Panc1 (cell line): ENCODE measurements at regions not wholly inside any gene's neighbourhood (a gene's known extent, or its start where the extent isn't known, plus 50 kb on each side); places are given as distances from the start of the nearest gene placed in this dataset.

Experiments used
- ATAC-seq: fragments of 200-7000 bp; cut with Tn5 transposase; 2 replicates; pipeline ENCODE4 v1.9.1; 2020; ENCODE audit warnings: mild to moderate bottlenecking, moderate library complexity
- BruUV-seq: library from RNA; stranded (reverse); fragments of 400-500 nt; replicated peaks from 2 replicates; lab custom pipeline; 2021; lab: Mats Ljungman, UMichigan
- CTCF ChIA-PET: fragments of 300-600 bp; sonication (Branson Sonifier 250); formaldehyde crosslinking; loops from one replicate; lab custom pipeline; 2022; ENCODE audit warnings: antibody characterized with exemption; lab: Charles Lee
- POLR2A ChIA-PET: fragments of 300-600 bp; sonication (Branson Sonifier 250); formaldehyde crosslinking; loops from one replicate; lab custom pipeline; 2022; ENCODE audit warnings: antibody characterized with exemption; lab: Charles Lee
- DNase-seq: peaks from one replicate; pipeline ENCODE4 v3.0.0-alpha.2; 2010; ENCODE audit warnings: low read depth, low spot score
- H3K27ac ChIP-seq: 2 replicates; pipeline ENCODE4 v1.5.1; 2011; ENCODE audit warnings: mild to moderate bottlenecking, low read length, inconsistent platforms
- H3K27me3 ChIP-seq: fragments of 200-500 bp; sonication (Bioruptor generic); 2 replicates; pipeline ENCODE4 v1.6.0; 2014; ENCODE audit warnings: low read length, inconsistent platforms; ENCODE audit not compliant: control insufficient read depth, insufficient read depth
- H3K36me3 ChIP-seq: fragments of 200-500 bp; sonication (Bioruptor generic); 2 replicates; pipeline ENCODE4 v1.5.1; 2014; ENCODE audit warnings: inconsistent platforms, mild to moderate bottlenecking, low read length, moderate library complexity; ENCODE audit not compliant: control insufficient read depth, insufficient read depth
- H3K4me1 ChIP-seq: 2 replicates; pipeline ENCODE4 v1.5.1; 2011; ENCODE audit warnings: inconsistent platforms, mild to moderate bottlenecking, low read length, moderate library complexity; ENCODE audit not compliant: control insufficient read depth, insufficient read depth
- H3K4me3 ChIP-seq, 2 experiments: 2 replicates each; pipeline ENCODE4 v1.5.1; 2011 to 2012; ENCODE audit warnings: low read depth in 2 of 2, low read length in 2 of 2, mild to moderate bottlenecking in 2 of 2, inconsistent platforms in 1 of 2, moderate library complexity in 1 of 2
- H3K9me3 ChIP-seq: fragments of 200-500 bp; sonication (Bioruptor generic); 2 replicates; pipeline ENCODE4 v1.5.1; 2014; ENCODE audit warnings: low read depth, mild to moderate bottlenecking, inconsistent platforms, low read length, moderate library complexity; ENCODE audit not compliant: control insufficient read depth, insufficient read depth
- POLR2AphosphoS5 ChIP-seq: IDR thresholded peaks from 2 replicates; pipeline ENCODE4 v1.6.1; 2012; ENCODE audit warnings: mild to moderate bottlenecking, low read depth, low read length, moderate library complexity
- SIN3A ChIP-seq: IDR thresholded peaks from 2 replicates; pipeline ENCODE4 v1.6.1; 2012; ENCODE audit warnings: low read depth, mild to moderate bottlenecking, low read length, moderate library complexity, borderline replicate concordance; ENCODE audit not compliant: insufficient read depth
- TCF7L2 ChIP-seq: IDR thresholded peaks from 2 replicates; pipeline ENCODE4 v1.6.1; 2011; ENCODE audit warnings: mild to moderate bottlenecking, low read depth, low read length, inconsistent platforms
- in situ Hi-C: cut with HindIII; loops from 2 replicates; pipeline ENCODE4 v1.10.0; 2016; ENCODE audit warnings: low sequenced_read_pairs, low pct_unique_long_range_greater_than_20kb
- intact Hi-C: fragments of 100-400 bp; cut with micrococcal nuclease; formaldehyde crosslinking; loops from one replicate; pipeline ENCODE4 v1.10.0; 2022; ENCODE audit not compliant: unreplicated experiment
- TF ChIP-seq, protein P1 (sequence below), 2 experiments: IDR thresholded peaks; 2 replicates each; pipeline ENCODE4 v1.6.1; 2011 to 2012; ENCODE audit warnings: low read depth in 2 of 2, control low read depth in 1 of 2, low read length in 1 of 2, mild to moderate bottlenecking in 1 of 2, moderate library complexity in 1 of 2; ENCODE audit not compliant: insufficient read depth in 1 of 2
- TF ChIP-seq, protein P2 (sequence below): fragments of 450-650 bp; IDR thresholded peaks from 2 replicates; pipeline ENCODE4 v1.5.1; 2017; ENCODE audit warnings: mild to moderate bottlenecking

DNA sequence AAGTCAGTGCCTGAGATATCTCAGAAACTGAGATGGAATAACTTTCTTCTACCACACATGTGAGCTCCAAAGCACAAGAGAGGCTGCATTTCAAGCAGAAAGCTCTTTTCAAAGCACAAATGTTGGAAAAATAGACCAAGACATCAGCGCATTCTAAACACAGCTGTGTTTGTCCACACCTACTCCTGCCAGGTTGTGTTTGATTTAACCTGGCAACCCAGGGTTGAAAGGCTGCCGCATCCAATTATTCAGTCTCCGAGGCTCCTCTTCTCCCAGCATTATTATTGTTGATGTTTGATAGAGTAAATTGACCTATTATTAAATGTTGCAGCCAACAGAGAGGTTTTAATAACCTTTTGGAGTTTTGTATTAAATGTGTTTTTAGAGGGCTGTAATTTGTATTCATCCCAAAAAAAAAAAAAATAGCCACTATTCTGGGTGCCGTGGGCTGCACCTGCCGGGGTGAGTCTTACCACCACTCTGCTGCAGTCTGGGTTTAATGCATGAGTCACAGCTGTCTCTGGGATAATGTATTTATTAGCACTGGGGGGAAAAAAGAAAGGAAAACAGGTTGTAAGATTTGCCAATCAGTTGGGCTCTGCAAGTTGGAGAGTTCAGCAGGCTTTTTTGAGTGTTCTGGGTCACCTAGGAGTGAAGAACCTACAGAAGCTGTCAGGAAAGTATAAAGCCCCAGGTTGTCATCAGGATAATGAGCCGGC is 105.2 kb upstream of the NOCT start:
- CTCF ChIA-PET, result interaction anchor here (0.7 kb wide), 1 partner anchor 720 kb away, joined by 3 read pairs; no protein-coding TSS in a partner anchor
- POLR2A ChIA-PET, result no interaction called here
- no TSS peak for BruUV-seq
- intact Hi-C loops, result no loop called here
- H3K4me3 ChIP-seq, result no peak overlapping the region
- ATAC-seq (no peak; the same call in 1 of the 2 replicates), DNase-seq (no peak)
- H3K27me3 ChIP-seq, result no peaks in the 10 kb centered on the region
- in situ Hi-C loops, result no loop called here
- no peaks in the 10 kb centered on the region for H3K9me3 ChIP-seq
- TF ChIP-seq TCF7L2 (no peak), POLR2AphosphoS5 (no peak), SIN3A (no peak)
- TF ChIP-seq, protein P1, sequence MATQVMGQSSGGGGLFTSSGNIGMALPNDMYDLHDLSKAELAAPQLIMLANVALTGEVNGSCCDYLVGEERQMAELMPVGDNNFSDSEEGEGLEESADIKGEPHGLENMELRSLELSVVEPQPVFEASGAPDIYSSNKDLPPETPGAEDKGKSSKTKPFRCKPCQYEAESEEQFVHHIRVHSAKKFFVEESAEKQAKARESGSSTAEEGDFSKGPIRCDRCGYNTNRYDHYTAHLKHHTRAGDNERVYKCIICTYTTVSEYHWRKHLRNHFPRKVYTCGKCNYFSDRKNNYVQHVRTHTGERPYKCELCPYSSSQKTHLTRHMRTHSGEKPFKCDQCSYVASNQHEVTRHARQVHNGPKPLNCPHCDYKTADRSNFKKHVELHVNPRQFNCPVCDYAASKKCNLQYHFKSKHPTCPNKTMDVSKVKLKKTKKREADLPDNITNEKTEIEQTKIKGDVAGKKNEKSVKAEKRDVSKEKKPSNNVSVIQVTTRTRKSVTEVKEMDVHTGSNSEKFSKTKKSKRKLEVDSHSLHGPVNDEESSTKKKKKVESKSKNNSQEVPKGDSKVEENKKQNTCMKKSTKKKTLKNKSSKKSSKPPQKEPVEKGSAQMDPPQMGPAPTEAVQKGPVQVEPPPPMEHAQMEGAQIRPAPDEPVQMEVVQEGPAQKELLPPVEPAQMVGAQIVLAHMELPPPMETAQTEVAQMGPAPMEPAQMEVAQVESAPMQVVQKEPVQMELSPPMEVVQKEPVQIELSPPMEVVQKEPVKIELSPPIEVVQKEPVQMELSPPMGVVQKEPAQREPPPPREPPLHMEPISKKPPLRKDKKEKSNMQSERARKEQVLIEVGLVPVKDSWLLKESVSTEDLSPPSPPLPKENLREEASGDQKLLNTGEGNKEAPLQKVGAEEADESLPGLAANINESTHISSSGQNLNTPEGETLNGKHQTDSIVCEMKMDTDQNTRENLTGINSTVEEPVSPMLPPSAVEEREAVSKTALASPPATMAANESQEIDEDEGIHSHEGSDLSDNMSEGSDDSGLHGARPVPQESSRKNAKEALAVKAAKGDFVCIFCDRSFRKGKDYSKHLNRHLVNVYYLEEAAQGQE (IDR thresholded peaks at IDR 0.05; ENCODE audit: insufficient read depth in 1 of 2, low read depth in 2 of 2, low read length in 1 of 2), result no peak
- TF ChIP-seq, protein P2, sequence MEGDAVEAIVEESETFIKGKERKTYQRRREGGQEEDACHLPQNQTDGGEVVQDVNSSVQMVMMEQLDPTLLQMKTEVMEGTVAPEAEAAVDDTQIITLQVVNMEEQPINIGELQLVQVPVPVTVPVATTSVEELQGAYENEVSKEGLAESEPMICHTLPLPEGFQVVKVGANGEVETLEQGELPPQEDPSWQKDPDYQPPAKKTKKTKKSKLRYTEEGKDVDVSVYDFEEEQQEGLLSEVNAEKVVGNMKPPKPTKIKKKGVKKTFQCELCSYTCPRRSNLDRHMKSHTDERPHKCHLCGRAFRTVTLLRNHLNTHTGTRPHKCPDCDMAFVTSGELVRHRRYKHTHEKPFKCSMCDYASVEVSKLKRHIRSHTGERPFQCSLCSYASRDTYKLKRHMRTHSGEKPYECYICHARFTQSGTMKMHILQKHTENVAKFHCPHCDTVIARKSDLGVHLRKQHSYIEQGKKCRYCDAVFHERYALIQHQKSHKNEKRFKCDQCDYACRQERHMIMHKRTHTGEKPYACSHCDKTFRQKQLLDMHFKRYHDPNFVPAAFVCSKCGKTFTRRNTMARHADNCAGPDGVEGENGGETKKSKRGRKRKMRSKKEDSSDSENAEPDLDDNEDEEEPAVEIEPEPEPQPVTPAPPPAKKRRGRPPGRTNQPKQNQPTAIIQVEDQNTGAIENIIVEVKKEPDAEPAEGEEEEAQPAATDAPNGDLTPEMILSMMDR, result no peak
- 0 out of 2 replicates have a peak, but pooled peaks cover 3% of the 10 kb centered on the region for H3K4me1 ChIP-seq
- H3K36me3 ChIP-seq, result no peaks in the 10 kb centered on the region
- H3K27ac ChIP-seq, result no peak overlapping the region

DNA sequence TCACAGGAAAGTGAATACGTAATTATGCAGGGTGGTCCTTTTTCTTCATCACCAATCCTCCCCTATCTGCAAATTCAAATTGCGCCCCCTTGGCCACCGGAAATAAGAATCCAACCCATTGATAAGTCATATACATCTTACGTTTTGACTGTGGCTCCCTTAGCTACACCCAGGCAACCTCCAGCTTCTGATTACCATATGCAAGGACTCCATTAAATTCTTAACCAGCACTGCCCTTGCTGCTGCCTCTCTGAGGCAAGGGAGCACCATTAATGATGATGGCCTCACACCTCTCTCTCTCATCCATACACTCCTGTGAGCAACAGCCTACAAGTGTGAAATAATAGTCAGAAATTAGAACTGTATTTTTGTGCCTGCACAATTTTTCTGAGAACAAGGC is 106.0 kb upstream of the NOCT start:
- Histone ChIP-seq H3K9me3 (no peaks in the 10 kb centered on the region), H3K27me3 (no peaks in the 10 kb centered on the region), H3K4me3 (no peak overlapping the region), H3K4me1 (0 out of 2 replicates have a peak, but pooled peaks cover 3% of the 10 kb centered on the region), H3K27ac (no peak overlapping the region), H3K36me3 (no peaks in the 10 kb centered on the region)
- DNase-seq, result no peak
- in situ Hi-C loops, result no loop called here
- BruUV-seq, result no TSS peak
- ATAC-seq, result no peak
- ChIA-PET POLR2A (no interaction called here), CTCF (no interaction called here)
- no peak for TF ChIP-seq POLR2AphosphoS5
- TF ChIP-seq, protein P1 (IDR thresholded peaks at IDR 0.05; ENCODE audit: insufficient read depth in 1 of 2, low read depth in 2 of 2, low read length in 1 of 2), result no peak
- TF ChIP-seq SIN3A, result no peak
- TF ChIP-seq TCF7L2, result no peak
- TF ChIP-seq, protein P2, result no peak
- intact Hi-C loops, result no loop called here
